ENCODE measurements at regions not wholly inside any gene's neighbourhood (a gene's known extent, or its start where the extent isn't known, plus 50 kb on each side); places are given as distances from the start of the nearest gene placed in this dataset.

- no peak for DNase-seq
Measured at GRCh38 chr16:50469121-50469743, 79.0 kb upstream of the NKD1 start.

DNA sequence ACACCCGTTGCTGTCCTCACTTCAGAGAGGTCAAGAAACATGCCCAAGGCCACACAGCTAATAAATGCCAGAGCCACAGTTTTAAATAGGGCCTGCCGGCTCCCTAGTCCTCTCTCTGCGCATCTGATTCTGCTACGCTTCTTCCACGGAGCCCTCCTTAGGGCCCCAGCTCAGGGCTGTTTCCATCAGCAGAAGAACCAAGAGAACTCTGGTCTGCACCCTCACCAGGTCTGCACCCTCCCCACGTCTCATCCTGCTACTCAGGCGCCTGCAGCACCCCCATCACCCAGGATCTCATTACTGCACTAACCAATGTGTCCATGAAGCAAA is 79.5 kb upstream of the NKD1 start:
- no peak for DNase-seq

- peak; percentile 16 for DNase-seq
Measured at GRCh38 chr16:50467943-50468748, 80.0 kb upstream of the NKD1 start.

GRCh38 chr16:50467559-50467942 is 80.6 kb upstream of the NKD1 start:
- no peak for DNase-seq

DNA sequence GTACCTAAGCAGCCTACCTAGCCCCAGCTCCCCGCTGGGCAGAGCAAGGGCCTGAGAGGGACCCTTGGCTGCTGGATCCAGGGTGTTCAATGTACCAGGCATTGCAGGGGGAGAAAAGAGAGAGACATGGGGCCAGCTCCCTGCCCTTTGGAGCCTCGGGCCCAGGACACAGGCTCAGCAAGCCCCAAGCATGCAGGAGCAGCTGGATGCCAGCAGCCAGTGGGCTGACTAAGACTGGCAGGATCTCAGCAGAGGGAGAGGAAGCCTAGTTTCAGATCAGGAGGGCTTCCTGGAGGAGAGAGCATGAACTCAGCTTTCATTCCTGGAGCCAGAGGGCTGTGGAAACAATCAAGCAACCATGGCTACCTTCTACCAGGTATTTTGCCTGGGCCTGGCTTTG is 82.0 kb upstream of the NKD1 start:
- DNase-seq = no peak

- DNase-seq = no peak
Measured at GRCh38 chr16:50464325-50465290, 83.6 kb upstream of the NKD1 start.

DNA sequence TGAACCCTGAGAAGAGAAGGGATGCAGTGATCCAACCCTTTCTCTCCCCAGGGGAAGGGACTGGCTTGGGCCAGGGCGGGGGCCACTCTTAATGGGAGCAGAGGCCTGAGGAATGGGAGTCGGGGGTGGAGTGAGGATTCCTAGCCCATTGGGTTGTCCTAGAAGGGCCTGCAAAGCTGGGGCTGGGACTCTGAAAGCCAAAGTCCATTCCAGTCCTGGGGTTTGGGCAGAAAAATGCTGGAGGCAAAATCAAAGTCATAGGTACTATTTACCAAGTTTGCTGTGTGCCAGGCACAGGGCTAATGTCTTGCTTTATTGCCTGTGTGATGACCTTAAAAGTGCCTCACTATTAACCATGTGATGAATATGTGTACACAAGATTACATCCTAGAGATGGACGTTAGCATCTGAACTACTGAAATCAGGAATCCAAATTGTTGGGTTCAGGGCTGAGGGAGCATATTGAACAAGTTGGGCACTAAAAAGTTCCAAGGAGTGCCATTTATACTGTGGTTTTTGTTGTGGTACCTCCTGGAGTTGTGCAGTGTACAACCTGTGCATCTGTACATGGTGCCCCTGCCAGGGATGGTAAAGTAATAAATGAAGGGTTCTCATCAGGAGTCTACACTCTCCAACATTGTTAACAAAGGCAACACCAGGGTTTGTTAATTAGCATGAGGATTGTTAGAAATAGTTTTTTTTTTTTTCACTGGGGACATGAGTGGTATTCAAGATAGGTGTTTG is 84.4 kb upstream of the NKD1 start:
- no peak for DNase-seq

- no peak for DNase-seq
Measured at GRCh38 chr16:50462793-50463507, 85.2 kb upstream of the NKD1 start.

- no peak for DNase-seq
Measured at GRCh38 chr16:50461400-50461760, 86.8 kb upstream of the NKD1 start.

DNA sequence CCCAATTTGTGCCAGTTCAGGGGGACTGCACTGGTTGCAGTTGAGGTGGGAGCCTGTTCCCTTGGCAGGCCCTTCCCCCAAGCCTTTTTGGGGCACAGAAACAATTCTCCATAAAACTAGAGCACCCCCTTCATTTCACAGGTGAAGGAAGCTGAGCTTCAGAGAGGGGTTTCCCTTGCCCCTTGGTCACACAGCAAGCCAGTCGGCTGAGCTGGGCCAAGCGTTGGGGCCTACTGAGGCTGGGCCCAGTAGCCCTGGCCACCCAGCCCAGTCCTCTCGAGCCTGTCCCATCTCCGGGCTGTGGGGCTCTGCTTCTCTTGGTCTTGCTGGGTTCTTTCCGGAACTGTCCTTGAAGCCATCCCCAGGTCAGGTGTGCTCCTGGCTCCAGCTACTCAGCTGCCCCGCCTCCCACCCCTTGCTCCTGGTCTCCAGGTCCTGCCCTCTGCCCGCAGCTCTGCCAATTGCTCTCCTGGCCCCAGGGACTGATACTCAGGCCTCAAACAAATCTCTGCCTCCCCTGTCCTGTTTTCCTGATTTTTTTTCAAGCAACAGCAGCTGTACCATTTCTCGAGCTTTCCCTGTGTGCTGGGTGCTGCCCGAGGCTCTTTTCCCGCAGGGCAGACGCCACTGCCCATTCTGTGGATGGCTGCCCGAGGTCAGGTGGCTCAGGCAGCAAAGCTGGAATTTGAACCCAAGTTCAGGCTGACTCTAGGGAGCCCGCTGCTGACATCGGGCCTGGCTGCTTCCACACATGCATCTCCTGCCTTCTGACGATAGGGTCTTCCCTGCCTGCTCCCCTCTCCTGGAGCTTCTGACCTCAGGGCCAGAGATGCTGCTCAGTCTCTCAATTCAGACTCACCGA is 87.4 kb upstream of the NKD1 start:
- no peak for DNase-seq

DNA sequence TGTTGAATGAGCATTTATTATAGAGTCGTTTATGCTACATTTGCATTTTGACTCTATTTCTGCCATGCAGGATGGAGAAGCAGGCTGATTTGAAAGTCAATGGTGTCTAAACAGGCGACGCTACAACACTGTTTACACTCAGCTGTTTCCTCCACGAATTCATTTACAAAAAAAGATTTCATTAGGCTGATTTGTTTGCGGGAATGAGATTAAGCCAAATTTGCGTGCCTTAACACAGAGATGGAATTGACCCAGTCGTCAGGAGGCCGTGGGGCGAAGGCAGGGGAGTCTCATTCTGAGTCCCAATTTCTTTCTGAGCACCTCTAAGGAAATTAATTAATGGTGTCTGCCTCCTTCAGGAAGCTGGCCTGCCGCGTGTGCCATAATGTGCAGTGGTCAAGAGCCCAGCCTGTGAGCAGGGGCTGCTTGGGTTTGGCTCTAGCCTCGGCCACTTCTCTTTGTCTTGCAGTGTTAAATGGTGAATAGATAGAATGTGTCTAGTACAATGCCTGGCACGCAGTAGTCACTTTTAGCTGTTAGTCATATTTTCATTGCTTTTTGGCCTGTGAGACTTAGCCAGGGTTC is 88.6 kb upstream of the NKD1 start:
- no peak for DNase-seq

- no peak for DNase-seq
Measured at GRCh38 chr16:50458667-50459495, 89.3 kb upstream of the NKD1 start.

DNA sequence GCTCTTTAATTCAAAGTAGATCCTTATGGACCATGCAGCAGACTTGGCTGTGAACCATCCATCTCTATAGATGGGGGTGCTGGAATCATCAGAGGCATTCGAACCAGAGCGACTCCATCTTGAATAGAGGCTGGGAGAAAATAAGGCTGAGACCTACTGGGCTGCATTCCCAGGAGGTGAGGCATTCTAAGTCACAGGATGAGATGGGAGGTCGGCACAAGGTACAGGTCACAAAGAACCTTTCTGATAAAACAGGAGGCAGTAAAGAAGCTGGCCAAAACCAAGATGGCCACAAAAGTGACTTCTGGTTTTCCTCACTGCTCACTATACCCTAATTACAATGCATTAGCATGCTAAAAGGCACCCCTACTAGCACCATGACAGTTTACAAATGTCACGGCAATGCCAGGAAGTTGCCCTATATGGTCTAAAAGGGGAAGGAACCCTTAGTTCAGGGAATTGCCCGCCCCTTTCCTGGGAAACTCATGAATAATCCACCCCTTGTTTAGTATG is 89.2 kb upstream of the BRD7 start:
- DNase-seq = no peak

DNA sequence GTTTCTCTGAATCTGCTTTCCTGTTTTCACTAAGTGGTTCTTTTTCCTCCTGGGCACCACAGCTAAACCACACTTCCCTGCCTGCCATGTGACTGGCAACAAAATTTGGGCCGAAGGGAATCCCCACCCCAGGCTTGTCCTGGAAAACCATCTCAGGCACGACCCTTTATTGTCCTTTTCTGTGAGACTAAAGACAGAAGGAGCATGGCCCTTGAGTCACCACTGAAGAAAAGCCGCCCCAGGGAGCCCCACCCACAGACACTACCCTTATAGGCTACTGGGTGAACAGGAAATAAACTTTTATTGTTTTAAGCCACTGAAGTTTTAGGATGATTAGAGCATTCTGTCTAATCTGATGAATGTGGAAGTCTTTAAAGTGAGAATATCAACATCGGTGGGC is 88.6 kb upstream of the BRD7 start:
- DNase-seq = no peak

DNA sequence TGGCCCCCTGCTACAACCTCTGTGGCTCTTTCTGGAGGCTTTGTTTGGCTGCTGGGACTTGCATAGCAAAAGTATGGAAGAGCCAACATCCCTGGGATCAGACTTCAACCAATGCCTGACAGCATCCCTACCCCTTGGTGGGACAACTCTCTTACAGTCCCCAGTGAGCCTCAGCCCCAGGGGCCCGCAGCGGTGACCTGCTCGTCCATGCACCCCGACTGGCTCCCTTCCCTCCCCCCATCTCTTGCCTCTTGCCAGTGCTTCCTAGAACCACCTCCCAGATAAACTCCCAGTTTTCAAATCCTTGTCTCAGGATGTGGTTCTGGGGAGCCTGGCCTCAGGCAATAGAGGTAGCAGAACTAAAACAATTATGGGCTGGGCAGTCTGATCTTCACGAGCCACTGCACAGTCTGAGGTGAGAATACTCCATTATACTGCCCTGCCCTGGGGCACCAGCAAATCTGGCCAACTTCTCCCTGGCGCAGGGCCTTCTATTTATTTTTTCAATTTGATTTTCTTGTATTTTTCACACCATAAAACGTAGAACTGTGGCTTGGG is 86.6 kb upstream of the BRD7 start:
- DNase-seq = no peak

- no peak for DNase-seq
Measured at GRCh38 chr16:50453446-50453845, 84.7 kb upstream of the BRD7 start.

DNA sequence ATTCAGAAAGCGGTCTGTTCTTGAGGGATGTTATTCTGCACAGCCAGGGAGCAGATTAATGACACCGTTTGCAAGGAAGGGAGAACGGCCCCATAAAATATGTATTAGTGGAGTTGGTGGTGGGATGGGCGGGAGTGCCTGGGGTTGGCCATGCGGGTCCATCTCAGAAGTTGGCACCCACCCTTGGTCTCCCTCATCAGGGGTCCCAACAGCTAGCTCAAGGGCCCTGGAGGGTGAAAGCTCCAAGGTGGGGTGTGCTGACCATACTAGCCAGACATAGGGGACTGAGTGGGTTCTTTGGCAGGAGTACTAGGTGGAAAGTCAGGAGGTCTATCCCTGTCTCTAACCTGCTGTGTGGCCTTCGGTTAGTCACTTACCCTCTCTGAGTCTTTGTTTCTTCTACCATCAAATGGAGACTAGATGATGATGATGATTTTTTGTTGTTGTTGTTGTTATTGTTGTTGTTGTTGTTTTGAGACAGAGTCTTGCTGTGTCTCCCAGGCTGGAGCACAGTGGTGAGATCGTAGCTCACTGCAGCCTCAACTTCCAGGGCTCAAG is 83.2 kb upstream of the BRD7 start:
- no peak for DNase-seq

- no peak for DNase-seq
Measured at GRCh38 chr16:50450957-50451356, 82.2 kb upstream of the BRD7 start.

DNA sequence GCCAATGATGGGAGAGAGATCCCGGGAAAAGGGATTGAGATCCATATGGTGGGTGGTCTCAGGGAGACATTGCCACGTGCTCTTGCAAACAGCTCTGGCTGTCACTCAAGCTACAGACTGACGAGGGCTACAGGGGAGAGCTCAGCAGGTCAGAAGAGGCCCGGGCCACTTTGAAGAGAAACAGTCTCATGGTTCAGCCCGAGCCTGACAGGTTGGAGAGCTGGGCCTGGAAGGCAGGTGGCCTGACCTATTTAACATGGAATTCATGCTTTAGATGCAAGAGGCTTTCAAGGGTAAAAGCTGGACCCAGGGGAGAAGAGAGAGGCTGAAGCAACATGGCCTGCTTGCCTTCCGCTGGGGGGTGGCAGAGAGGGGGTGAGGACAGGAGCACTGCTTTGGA is 81.0 kb upstream of the BRD7 start:
- DNase-seq = no peak
